Uterus (tissue), 3 donors: ENCODE measurements at regions not wholly inside any gene's neighbourhood (a gene's known extent, or its start where the extent isn't known, plus 50 kb on each side); places are given as distances from the start of the nearest gene placed in this dataset.

ENCODE experiments used
- DNase-seq, 2 donors: peaks; one replicate each; pipeline ENCODE4 v3.0.0-alpha.2; 2019 to 2020
- H3K27ac ChIP-seq, 2 donors: fragments of 200-600 bp; sonication (generic); 1 replicate in 1 of 2; 2 replicates in 1 of 2; pipeline ENCODE4 v1.5.1; 2016 to 2018
- H3K27me3 ChIP-seq, 2 donors: fragments of 200-600 bp; sonication (generic); one replicate each; pipeline ENCODE4 v1.5.1; 2018 to 2019; ENCODE audit warnings: control low read depth in 1 of 2
- H3K36me3 ChIP-seq, 2 donors: fragments of 200-600 bp; sonication (generic); one replicate each; pipeline ENCODE4 v1.5.1; 2019; ENCODE audit warnings: control low read depth in 1 of 2
- H3K4me1 ChIP-seq, 2 donors: fragments of 200-600 bp; sonication (generic); one replicate each; pipeline ENCODE4 v1.5.1; 2018 to 2019; ENCODE audit warnings: control low read depth in 1 of 2
- H3K4me3 ChIP-seq, 2 donors: fragments of 200-600 bp; sonication (generic); 1 replicate in 1 of 2; 2 replicates in 1 of 2; pipeline ENCODE4 v1.5.1; 2018 to 2019; ENCODE audit warnings: mild to moderate bottlenecking in 1 of 2
- H3K9me3 ChIP-seq, 2 donors: fragments of 200-600 bp; sonication (generic); one replicate each; pipeline ENCODE4 v1.5.1; 2019; ENCODE audit warnings: control low read depth in 1 of 2
- CTCF ChIP-seq, 4 experiments: fragments of 200-600 bp in 2 of 4; fragments of 450-650 bp in 2 of 4; sonication (generic) in 2 of 4; IDR thresholded peaks; one replicate each; pipeline ENCODE4 v1.5.1; 2016 to 2019; ENCODE audit warnings: antibody characterized with exemption in 4 of 4, mild to moderate bottlenecking in 2 of 4, moderate library complexity in 1 of 4
- POLR2A ChIP-seq, 2 donors: fragments of 450-650 bp; IDR thresholded peaks; one replicate each; pipeline ENCODE4 v1.6.1; 2016; ENCODE audit warnings: antibody characterized with exemption in 2 of 2, mild to moderate bottlenecking in 1 of 2, moderate library complexity in 1 of 2
- intact Hi-C: fragments of 100-400 bp; cut with DNase I; formaldehyde crosslinking; loops from one replicate; pipeline ENCODE4 v1.15.1; 2023; ENCODE audit warnings: low total_unique reads
- donor health status: DM: yes; HTN: yes; CAD: no.

GRCh38 chr10:124236136-124236535 lies 142.7 kb upstream of the CHST15 start:
- no peak overlapping the region for H3K4me3 ChIP-seq
- no peaks in the 10 kb centered on the region for H3K36me3 ChIP-seq
- no peak overlapping the region for H3K27ac ChIP-seq
- no peak for TF ChIP-seq POLR2A (IDR thresholded peaks at IDR 0.05)
- no peak for TF ChIP-seq CTCF (IDR thresholded peaks at IDR 0.05)
- DNase-seq: no peak
- intact Hi-C loops: no loop called here
- H3K9me3 ChIP-seq: no peaks in the 10 kb centered on the region
- H3K4me1 ChIP-seq: no peaks in the 10 kb centered on the region
- H3K27me3 ChIP-seq: no peaks in the 10 kb centered on the region

DNA sequence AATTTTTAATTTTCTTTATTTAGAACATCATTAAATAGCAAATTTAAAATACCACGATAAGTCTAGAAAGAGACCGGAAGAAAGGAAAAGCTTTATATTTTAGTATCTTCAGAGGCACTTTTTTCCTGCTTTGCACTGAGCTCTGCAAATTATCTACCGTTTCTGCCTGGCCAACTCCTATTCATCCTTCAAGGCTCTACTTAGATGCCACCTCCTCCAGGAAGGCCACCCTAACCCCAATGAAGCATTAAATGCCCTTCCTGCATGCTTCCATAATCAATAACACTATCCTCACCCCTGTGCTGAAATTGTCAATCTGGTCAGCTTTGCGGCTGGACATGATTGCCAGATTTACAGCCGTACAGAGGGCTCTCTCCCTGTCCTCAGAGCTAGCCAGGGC lies 141.8 kb upstream of the CHST15 start:
- TF ChIP-seq CTCF (IDR thresholded peaks at IDR 0.05) (no peak), POLR2A (IDR thresholded peaks at IDR 0.05) (no peak)
- H3K36me3 ChIP-seq: no peaks in the 10 kb centered on the region
- no peaks in the 10 kb centered on the region for H3K9me3 ChIP-seq
- H3K27ac ChIP-seq: no peak overlapping the region
- H3K4me3 ChIP-seq: no peak overlapping the region
- no peaks in the 10 kb centered on the region for H3K27me3 ChIP-seq
- intact Hi-C loops: no loop called here
- no peaks in the 10 kb centered on the region for H3K4me1 ChIP-seq
- no peak for DNase-seq

DNA sequence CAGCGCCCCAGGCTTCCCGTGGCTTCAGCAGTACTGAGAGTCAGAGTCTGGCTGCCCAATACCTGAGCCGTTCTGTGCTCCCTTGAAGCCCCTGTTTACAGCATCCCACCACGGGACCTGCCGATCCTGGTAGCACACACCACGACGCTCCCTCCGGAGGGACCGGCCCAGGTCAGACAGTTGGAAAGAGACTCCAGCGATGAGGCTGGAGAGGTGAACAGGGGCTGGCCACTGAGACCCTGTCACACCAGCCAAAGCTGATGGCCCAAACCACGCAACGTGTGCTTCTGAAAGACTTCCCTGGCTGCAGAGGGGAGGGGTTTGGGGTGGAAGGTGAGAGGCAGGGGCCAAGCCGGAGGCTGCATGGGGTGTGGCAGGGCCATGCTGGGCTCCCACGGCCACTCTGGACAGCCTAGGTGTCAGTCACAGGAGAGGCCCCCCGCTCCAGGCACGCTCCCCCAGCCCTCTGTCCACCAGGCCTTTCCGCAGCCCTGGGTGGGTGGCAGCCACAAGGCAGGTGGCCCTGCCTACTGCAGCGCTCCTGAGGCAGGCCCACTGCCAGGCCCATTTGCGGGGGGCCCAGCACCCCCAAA lies 140.2 kb upstream of the CHST15 start:
- no peak for TF ChIP-seq CTCF (IDR thresholded peaks at IDR 0.05)
- no peak for TF ChIP-seq POLR2A (IDR thresholded peaks at IDR 0.05)
- no peaks in the 10 kb centered on the region for H3K36me3 ChIP-seq
- no peak overlapping the region for H3K4me3 ChIP-seq
- no peaks in the 10 kb centered on the region for H3K27me3 ChIP-seq
- H3K4me1 ChIP-seq: no peaks in the 10 kb centered on the region
- no peaks in the 10 kb centered on the region for H3K9me3 ChIP-seq
- no peak for DNase-seq
- intact Hi-C loops: no loop called here
- H3K27ac ChIP-seq: no peak overlapping the region

DNA sequence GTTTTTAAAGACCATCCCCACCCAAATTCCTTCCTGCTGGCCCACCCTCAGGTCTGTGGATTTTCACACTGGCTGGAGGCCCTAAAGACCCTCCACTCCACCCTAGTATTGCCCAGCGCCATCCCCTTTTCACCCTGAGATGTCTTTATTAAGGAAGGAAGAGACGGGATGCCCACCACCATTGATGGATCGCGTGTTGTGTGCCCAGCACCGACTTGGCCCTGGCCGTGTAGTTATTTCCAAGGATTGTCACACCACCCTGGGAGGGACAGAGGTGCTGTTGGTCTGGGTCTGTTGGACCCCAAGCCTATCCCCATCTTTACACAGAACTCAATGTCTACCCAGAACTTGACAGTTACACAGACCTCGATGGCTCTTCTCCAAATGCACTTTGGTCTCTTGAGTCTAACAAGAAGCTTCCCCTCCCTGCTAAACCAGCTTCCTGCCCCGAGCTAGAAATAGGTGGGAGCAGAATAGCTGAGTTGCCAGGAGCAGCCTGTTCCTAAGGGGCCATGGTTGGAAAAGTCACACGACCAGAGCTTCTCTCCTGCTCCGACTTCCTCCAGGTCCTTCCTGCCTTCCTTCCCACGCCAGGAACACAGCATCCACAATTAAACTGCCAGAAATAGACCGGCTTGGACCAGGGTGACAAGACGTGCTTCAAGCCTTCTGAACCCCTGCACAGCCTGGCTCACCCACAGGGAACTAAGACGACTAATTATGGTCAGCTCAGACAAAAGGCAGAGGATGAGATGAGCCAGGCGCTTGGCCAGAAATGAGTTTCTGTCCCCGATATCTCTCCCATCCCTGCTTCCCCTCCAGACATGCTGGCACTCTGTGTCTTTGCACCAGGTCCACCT lies 139.5 kb upstream of the CHST15 start:
- H3K4me3 ChIP-seq: no peak overlapping the region
- no peaks in the 10 kb centered on the region for H3K9me3 ChIP-seq
- DNase-seq: no peak
- H3K27ac ChIP-seq: no peak overlapping the region
- no peaks in the 10 kb centered on the region for H3K4me1 ChIP-seq
- no peaks in the 10 kb centered on the region for H3K36me3 ChIP-seq
- TF ChIP-seq CTCF (IDR thresholded peaks at IDR 0.05) (no peak), POLR2A (IDR thresholded peaks at IDR 0.05) (no peak)
- intact Hi-C loops: no loop called here
- no peaks in the 10 kb centered on the region for H3K27me3 ChIP-seq
